Smooth muscle cell (in vitro differentiated cells): ENCODE measurements at regions not wholly inside any gene's neighbourhood (a gene's known extent, or its start where the extent isn't known, plus 50 kb on each side); places are given as distances from the start of the nearest gene placed in this dataset.

ENCODE experiments used
- DNase-seq: peaks from one replicate; lab custom pipeline; 2025; ENCODE audit not compliant: unreplicated experiment; lab: John Stamatoyannopoulos, UW
- H2AFZ ChIP-seq: fragments of 200-600 bp; sonication (generic); 2 replicates; pipeline ENCODE4 v1.6.0; 2016; ENCODE audit warnings: antibody characterized with exemption, low read depth, mild to moderate bottlenecking
- H3F3A ChIP-seq: fragments of 200-600 bp; sonication (generic); 2 replicates; pipeline ENCODE4 v1.6.0; 2017; ENCODE audit warnings: antibody characterized with exemption, low read depth
- H3K27ac ChIP-seq: fragments of 200-600 bp; sonication (generic); 2 replicates; pipeline ENCODE4 v1.5.1; 2016; ENCODE audit warnings: low read depth, mild to moderate bottlenecking
- H3K27me3 ChIP-seq: fragments of 200-600 bp; sonication (generic); 2 replicates; pipeline ENCODE4 v1.6.1; 2016; ENCODE audit warnings: low read depth, mild to moderate bottlenecking
- H3K36me3 ChIP-seq: fragments of 200-600 bp; sonication (generic); 2 replicates; pipeline ENCODE4 v1.5.1; 2016; ENCODE audit warnings: low read depth
- H3K4me1 ChIP-seq: fragments of 200-600 bp; sonication (generic); 2 replicates; pipeline ENCODE4 v1.5.1; 2016; ENCODE audit warnings: low read depth
- H3K4me2 ChIP-seq: fragments of 200-600 bp; sonication (generic); 2 replicates; pipeline ENCODE4 v1.6.0; 2016; ENCODE audit warnings: mild to moderate bottlenecking
- H3K4me3 ChIP-seq: fragments of 200-600 bp; sonication (generic); 2 replicates; pipeline ENCODE4 v1.5.1; 2016; ENCODE audit warnings: mild to moderate bottlenecking
- H3K79me2 ChIP-seq: fragments of 200-600 bp; sonication (generic); 2 replicates; pipeline ENCODE4 v1.6.0; 2016; ENCODE audit warnings: low read depth, mild to moderate bottlenecking
- H3K9ac ChIP-seq: fragments of 200-600 bp; sonication (generic); 2 replicates; pipeline ENCODE4 v1.6.0; 2016; ENCODE audit warnings: low read depth
- H3K9me3 ChIP-seq: fragments of 200-600 bp; sonication (generic); replicated peaks from 2 replicates; pipeline ENCODE4 v1.5.1; 2016; ENCODE audit warnings: low read depth
- H4K20me1 ChIP-seq: fragments of 200-600 bp; sonication (generic); 2 replicates; pipeline ENCODE4 v1.6.0; 2016; ENCODE audit warnings: low read depth
- WGBS: methylation state at CpG from one replicate; pipeline ENCODE4 v1.1.7; 2016; ENCODE audit warnings: low lambda C conversion rate; 5-methylcytosine and 5-hydroxymethylcytosine counted together
- TF ChIP-seq, protein P1 (sequence below): fragments of 200-600 bp; sonication (generic); IDR thresholded peaks from 2 replicates; pipeline ENCODE4 v1.5.1; 2017; ENCODE audit warnings: borderline replicate concordance, mild to moderate bottlenecking, antibody characterized with exemption; ENCODE audit not compliant: insufficient read depth, poor library complexity, severe bottlenecking

DNA sequence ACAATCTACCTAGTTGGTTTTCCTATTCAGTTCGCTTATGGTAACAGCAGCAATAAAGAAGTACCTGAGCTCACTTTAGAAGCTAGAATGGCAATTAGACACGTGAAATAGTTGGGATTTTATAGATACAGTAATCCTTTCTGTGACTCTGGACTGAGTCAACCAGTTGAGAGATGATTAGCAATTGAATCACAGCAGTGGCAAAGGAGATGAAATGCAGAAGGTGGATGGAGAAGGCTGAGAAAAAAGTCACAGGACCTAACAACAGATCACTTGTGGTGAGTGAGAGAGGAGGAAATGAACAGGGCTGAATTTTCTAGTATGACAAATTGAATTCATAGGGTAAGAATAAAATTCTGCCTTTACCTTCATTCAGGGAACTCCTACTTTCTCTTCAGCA is 197.1 kb upstream of the MAGEB18 start:
- no peak overlapping the region for H3K9ac ChIP-seq
- TF ChIP-seq, protein P1, sequence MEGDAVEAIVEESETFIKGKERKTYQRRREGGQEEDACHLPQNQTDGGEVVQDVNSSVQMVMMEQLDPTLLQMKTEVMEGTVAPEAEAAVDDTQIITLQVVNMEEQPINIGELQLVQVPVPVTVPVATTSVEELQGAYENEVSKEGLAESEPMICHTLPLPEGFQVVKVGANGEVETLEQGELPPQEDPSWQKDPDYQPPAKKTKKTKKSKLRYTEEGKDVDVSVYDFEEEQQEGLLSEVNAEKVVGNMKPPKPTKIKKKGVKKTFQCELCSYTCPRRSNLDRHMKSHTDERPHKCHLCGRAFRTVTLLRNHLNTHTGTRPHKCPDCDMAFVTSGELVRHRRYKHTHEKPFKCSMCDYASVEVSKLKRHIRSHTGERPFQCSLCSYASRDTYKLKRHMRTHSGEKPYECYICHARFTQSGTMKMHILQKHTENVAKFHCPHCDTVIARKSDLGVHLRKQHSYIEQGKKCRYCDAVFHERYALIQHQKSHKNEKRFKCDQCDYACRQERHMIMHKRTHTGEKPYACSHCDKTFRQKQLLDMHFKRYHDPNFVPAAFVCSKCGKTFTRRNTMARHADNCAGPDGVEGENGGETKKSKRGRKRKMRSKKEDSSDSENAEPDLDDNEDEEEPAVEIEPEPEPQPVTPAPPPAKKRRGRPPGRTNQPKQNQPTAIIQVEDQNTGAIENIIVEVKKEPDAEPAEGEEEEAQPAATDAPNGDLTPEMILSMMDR: no peak
- H3K4me3 ChIP-seq: no peak overlapping the region
- H3K9me3 ChIP-seq: no peaks in the 10 kb centered on the region
- WGBS: 38% methylated on average over 2 of the region's 2 CpGs
- no peaks in the 10 kb centered on the region for H3K36me3 ChIP-seq
- no peaks in the 10 kb centered on the region for H3F3A ChIP-seq
- no peak for DNase-seq
- H3K27me3 ChIP-seq: no peaks in the 10 kb centered on the region
- H2AFZ ChIP-seq: no peak overlapping the region
- H4K20me1 ChIP-seq: no peaks in the 10 kb centered on the region
- H3K27ac ChIP-seq: no peak overlapping the region
- H3K4me1 ChIP-seq: no peaks in the 10 kb centered on the region
- no peak overlapping the region for H3K4me2 ChIP-seq
- no peaks in the 10 kb centered on the region for H3K79me2 ChIP-seq

- no peaks in the 10 kb centered on the region for H3F3A ChIP-seq
- no peak overlapping the region for H3K27ac ChIP-seq
- no peak for DNase-seq
- no peaks in the 10 kb centered on the region for H3K27me3 ChIP-seq
- no peaks in the 10 kb centered on the region for H3K4me1 ChIP-seq
- H3K4me3 ChIP-seq: no peak overlapping the region
- TF ChIP-seq, protein P1: no peak
- no peak overlapping the region for H2AFZ ChIP-seq
- 63% methylated on average over 4 of the region's 4 CpGs for WGBS
- H3K79me2 ChIP-seq: no peaks in the 10 kb centered on the region
- H3K9me3 ChIP-seq: no peaks in the 10 kb centered on the region
- H3K4me2 ChIP-seq: no peak overlapping the region
- no peaks in the 10 kb centered on the region for H4K20me1 ChIP-seq
- H3K36me3 ChIP-seq: no peaks in the 10 kb centered on the region
- H3K9ac ChIP-seq: no peak overlapping the region
Observed at GRCh38 chrX:25941559-25942250, 196.4 kb upstream of the MAGEB18 start.

DNA sequence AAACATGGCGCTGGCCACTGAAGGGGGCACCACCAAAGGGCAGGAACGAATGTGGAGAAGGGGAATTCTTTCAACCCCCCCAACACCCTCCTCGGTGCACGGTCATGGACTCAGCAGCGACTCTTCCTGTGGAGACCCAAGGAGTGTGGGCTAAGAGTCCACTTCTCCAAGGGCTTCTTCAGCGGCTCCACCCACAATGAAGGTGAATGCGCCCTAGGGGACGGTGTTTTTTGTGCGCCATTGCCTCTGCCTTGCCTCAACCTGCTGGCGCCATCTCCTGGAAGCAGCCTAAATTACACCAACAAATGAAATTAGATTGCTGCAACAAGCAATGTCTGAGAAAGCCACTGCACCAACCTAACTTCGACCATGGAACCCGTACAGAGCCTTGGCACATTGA is 169.2 kb upstream of the MAGEB18 start:
- Histone ChIP-seq H3K9ac (no peak overlapping the region), H3K79me2 (no peaks in the 10 kb centered on the region), H3K9me3 (no peaks in the 10 kb centered on the region), H2AFZ (no peak overlapping the region), H4K20me1 (no peaks in the 10 kb centered on the region), H3K27ac (no peak overlapping the region), H3K36me3 (no peaks in the 10 kb centered on the region), H3K27me3 (no peaks in the 10 kb centered on the region), H3K4me2 (no peak overlapping the region), H3F3A (no peaks in the 10 kb centered on the region), H3K4me3 (no peak overlapping the region), H3K4me1 (no peaks in the 10 kb centered on the region)
- WGBS: 54% methylated on average over 12 of the region's 12 CpGs
- no peak for DNase-seq
- TF ChIP-seq, protein P1: peak; percentile 40

DNA sequence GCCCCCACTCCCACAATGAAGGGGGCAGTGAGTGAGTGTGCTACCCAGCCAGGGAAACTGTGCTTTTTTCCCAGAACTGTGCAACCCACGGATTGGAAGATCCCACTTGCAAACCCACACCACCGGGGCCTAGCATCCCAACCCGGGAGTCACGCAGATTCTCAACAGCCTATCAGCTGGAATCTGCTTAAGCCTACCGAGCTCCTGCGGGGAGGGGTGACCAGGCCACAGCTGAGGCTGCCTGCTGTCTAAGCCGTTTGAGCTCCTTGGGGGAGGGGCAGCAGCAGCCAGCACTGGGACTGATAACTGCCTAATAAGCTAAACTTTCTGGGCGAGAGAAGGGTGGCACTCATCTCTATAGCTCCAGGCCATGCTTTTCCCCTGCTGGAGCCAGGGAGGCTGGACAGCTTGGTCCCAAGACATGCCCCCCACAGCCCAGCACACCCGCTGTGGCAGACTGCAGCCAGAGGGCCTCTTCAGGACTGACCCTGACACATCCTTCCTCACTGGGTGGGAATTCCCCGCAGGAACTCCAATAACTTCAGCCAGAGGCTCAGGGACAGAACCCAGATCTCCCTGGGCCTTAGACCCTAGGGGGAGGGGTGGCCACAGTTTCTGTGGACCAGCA is 161.3 kb upstream of the MAGEB18 start:
- Histone ChIP-seq H3K9ac (no peak overlapping the region), H3K79me2 (no peaks in the 10 kb centered on the region), H3K9me3 (no peaks in the 10 kb centered on the region), H3K27me3 (no peaks in the 10 kb centered on the region), H3K4me2 (no peak overlapping the region), H3K4me3 (no peak overlapping the region), H3K4me1 (no peaks in the 10 kb centered on the region), H3K27ac (no peak overlapping the region), H3F3A (no peaks in the 10 kb centered on the region), H2AFZ (no peak overlapping the region), H4K20me1 (no peaks in the 10 kb centered on the region), H3K36me3 (no peaks in the 10 kb centered on the region)
- 41% methylated on average over 10 of the region's 10 CpGs for whole genome bisulfite sequencing
- DNase-seq: no peak
- TF ChIP-seq, protein P1: no peak
